Coronary artery (tissue), 2 donors: ENCODE measurements at regions not wholly inside any gene's neighbourhood (a gene's known extent, or its start where the extent isn't known, plus 50 kb on each side); places are given as distances from the start of the nearest gene placed in this dataset.

Experiments used
- DNase-seq: peaks from one replicate; pipeline ENCODE4 v3.0.0-alpha.2; 2017; ENCODE audit warnings: low spot score
- H3K27ac ChIP-seq, 2 donors: fragments of 200-600 bp; sonication (generic); one replicate each; pipeline ENCODE4 v1.5.1; 2016 to 2019
- H3K4me3 ChIP-seq: fragments of 200-600 bp; sonication (generic); 2 replicates; pipeline ENCODE4 v1.5.1; 2016; ENCODE audit warnings: mild to moderate bottlenecking, moderate library complexity
- TF ChIP-seq, protein P1 (sequence below): fragments of 200-600 bp; sonication (generic); IDR thresholded peaks from one replicate; pipeline ENCODE4 v1.5.1; 2019; ENCODE audit warnings: antibody characterized with exemption

DNA sequence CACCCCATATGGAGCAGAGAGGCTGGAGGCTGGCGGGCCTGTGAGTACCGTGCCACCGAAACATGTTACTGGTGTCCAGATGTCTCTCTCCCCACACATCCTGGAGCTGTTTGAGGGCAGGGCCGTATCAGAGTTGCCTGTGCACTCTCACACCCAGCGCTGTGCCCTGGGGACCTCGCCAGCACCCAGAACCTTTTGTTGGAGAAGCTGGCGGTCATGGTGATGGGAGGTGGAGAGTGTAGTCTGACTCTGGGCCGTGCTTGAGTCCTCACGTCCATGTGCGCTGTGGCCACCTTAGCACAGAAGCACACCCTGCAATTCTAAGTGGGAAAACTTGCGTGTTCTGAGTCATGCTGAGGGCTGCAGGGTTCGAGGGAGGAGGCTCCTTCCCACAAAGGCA, 259.2 kb downstream of the NDUFA10 start:
- Histone ChIP-seq H3K27ac (no peak overlapping the region), H3K4me3 (no peak overlapping the region)
- TF ChIP-seq, protein P1, sequence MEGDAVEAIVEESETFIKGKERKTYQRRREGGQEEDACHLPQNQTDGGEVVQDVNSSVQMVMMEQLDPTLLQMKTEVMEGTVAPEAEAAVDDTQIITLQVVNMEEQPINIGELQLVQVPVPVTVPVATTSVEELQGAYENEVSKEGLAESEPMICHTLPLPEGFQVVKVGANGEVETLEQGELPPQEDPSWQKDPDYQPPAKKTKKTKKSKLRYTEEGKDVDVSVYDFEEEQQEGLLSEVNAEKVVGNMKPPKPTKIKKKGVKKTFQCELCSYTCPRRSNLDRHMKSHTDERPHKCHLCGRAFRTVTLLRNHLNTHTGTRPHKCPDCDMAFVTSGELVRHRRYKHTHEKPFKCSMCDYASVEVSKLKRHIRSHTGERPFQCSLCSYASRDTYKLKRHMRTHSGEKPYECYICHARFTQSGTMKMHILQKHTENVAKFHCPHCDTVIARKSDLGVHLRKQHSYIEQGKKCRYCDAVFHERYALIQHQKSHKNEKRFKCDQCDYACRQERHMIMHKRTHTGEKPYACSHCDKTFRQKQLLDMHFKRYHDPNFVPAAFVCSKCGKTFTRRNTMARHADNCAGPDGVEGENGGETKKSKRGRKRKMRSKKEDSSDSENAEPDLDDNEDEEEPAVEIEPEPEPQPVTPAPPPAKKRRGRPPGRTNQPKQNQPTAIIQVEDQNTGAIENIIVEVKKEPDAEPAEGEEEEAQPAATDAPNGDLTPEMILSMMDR: no peak
- no peak for DNase-seq

DNA sequence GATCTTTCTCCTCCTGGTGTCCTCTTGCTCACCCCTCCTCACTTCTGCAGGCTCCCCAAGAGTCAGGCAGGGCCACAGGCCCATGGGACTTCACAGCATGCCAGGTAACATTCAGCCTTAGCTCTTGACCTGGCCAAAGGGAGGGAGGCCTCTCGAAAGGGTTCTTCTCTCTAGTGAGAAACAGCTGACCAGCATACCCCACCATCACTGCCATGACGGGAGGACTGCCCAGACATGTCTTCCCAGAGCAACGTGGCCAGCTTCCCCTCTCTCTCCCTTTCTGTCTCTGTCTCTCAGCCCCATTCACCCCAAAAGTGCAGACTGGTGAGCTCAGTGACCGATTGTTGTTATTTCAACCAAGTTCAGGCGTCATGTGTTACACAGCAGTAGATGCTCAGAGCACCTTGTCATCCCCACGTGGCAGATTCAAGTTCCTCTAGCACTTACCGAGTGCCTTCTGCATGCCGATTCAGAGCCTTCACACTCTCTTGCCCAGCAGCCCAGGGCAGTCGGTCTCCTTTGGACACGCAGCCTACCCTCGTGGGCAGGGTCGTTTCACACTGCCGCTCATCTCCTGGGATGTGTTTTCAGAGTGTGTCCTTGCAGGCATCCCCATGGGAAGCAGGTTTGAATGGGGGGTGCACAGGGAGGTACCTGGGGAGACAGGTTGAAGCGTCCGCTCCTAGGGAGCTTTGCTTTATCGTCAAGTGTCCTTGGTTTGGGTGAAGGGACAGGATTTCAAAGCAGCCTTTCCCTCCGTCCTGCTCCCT, 259.9 kb downstream of the NDUFA10 start:
- DNase-seq: no peak
- TF ChIP-seq, protein P1: no peak
- H3K27ac ChIP-seq: no peak overlapping the region
- no peak overlapping the region for H3K4me3 ChIP-seq

DNA sequence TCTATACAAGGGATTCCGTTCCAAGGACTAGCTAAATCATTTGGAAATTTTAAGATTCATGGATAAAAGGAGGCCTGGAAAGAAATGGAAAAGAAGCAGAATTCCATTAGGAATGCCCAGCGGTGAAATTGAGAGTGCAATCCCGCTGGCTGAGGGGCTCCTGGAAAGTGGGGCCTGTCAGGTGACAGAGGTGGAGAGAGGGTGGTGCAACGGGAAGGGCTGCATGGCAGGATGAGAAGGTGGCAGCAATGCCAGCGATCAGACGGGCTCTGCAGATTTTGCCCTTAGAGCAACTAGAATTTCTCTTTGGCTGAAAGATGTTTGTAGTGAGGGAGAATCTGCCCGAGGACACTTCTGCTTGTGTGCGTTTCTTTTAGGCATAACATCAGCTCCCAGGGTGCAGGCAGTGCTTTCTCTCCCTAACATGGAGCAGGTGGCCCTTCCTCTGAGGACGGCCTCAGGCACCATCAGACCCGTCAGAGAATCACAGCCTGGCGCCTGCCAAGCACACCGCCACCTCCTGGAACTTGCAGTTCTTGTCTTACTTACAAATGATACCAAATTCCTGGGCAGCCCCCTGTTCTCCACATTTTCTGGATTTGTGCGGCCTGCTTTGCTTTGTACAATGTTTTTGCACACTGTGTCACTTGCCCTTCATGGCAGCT, 261.6 kb downstream of the NDUFA10 start:
- no peak for DNase-seq
- no peak overlapping the region for H3K4me3 ChIP-seq
- H3K27ac ChIP-seq: no peak overlapping the region
- TF ChIP-seq, protein P1: no peak

DNA sequence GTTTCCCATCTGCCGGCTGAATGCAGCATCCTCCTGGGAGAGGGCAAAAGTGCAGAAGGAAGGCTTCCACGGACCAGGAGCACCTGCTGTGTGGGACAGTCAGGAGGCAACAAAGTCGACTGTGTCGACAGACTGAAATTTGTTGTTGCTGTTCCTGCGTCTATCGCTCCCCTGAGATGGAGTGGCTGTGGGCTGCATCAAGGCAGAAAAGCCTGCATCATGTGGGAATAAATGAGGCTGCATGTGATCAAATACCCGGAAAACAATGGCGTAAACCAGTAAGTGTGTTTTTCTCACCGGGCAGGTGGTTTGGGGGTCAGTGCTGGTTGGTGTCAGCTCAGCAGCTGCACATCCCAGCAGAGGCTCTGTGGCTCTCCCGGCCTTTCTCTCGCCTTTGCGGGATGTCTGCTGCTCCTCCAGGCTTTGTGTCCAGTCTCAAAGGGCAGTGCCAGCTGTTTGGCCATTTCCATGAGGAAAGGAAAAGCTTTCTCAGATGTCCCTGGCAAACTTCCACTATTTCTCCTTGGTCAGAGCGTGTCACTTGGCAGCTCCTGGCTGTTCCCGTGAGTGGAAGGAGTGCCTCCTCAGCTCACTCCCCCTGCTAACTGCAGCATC, 262.4 kb downstream of the NDUFA10 start:
- no peak for DNase-seq
- TF ChIP-seq, protein P1: no peak
- Histone ChIP-seq H3K27ac (no peak overlapping the region), H3K4me3 (no peak overlapping the region)

DNA sequence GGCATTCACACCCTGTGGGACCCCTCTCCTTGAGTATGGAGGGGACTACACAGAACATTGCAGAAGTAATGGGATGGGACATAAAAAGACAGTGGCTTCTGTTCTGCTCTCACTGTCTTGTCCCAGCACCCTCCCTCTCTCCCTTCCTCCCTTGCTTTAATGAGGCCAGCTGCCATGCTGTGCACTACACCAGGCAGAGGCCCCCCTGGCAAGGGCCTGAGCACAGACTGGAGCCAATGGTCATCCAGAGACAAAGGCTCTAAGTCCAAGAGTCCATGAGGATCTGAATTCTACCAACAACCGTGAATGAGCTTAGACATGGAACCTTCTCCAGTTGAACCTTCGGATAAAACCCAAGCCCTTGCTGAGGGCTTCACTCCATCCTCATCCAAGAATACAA, 263.0 kb downstream of the NDUFA10 start:
- TF ChIP-seq, protein P1: no peak
- Histone ChIP-seq H3K27ac (no peak overlapping the region), H3K4me3 (no peak overlapping the region)
- no peak for DNase-seq

DNA sequence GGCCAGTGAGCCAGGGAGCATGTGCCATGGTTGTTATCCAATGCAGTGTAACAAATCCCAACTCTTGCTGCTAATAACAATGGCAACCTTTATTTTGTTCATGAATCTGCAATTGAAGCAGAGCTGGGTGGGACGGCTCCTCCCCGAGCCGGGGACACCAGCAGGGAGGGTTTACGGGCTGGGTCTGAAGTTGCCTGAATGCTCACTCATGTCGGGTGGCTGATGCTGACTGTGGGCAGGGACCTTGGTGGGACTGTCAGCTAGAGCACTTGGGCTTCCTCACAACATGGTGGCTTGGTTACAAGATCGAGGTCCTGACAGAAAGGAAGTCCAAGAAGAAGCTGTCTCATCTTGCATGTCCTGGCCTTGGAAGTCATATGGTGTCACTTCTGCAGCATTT, 264.5 kb downstream of the NDUFA10 start:
- TF ChIP-seq, protein P1: no peak
- no peak overlapping the region for H3K4me3 ChIP-seq
- DNase-seq: no peak
- H3K27ac ChIP-seq: no peak overlapping the region
